GM23248 (cell line): ENCODE measurements at regions not wholly inside any gene's neighbourhood (a gene's known extent, or its start where the extent isn't known, plus 50 kb on each side); places are given as distances from the start of the nearest gene placed in this dataset.

ENCODE experiments used
- DNase-seq: peaks from one replicate; pipeline ENCODE4 v3.0.0-alpha.2; 2015
- H2AFZ ChIP-seq: fragments of 200-600 bp; sonication (generic); 2 replicates; pipeline ENCODE4 v1.6.1; 2016; ENCODE audit warnings: antibody characterized with exemption
- H3F3A ChIP-seq: fragments of 200-600 bp; sonication (generic); 2 replicates; pipeline ENCODE4 v1.6.1; 2016; ENCODE audit warnings: mild to moderate bottlenecking, antibody characterized with exemption, mixed run types; ENCODE audit not compliant: insufficient read depth
- H3K27ac ChIP-seq: fragments of 200-600 bp; sonication (generic); 2 replicates; pipeline ENCODE4 v1.5.1; 2016; ENCODE audit warnings: mild to moderate bottlenecking
- H3K27me3 ChIP-seq: fragments of 200-600 bp; sonication (generic); replicated peaks from 2 replicates; pipeline ENCODE4 v1.6.1; 2016; ENCODE audit warnings: mild to moderate bottlenecking; ENCODE audit not compliant: insufficient read depth
- H3K36me3 ChIP-seq: fragments of 200-600 bp; sonication (generic); 2 replicates; pipeline ENCODE4 v1.6.1; 2016; ENCODE audit warnings: low read depth, mild to moderate bottlenecking
- H3K4me1 ChIP-seq: fragments of 200-600 bp; sonication (generic); 2 replicates; pipeline ENCODE4 v1.6.1; 2016; ENCODE audit warnings: mild to moderate bottlenecking; ENCODE audit not compliant: insufficient read depth
- H3K4me2 ChIP-seq: fragments of 200-600 bp; sonication (generic); one replicate; pipeline ENCODE4 v1.6.1; 2016; ENCODE audit warnings: mild to moderate bottlenecking; ENCODE audit not compliant: unreplicated experiment
- H3K4me3 ChIP-seq: fragments of 200-600 bp; sonication (generic); 2 replicates; pipeline ENCODE4 v1.5.1; 2016; ENCODE audit warnings: mild to moderate bottlenecking
- H3K79me2 ChIP-seq: fragments of 200-600 bp; sonication (generic); 2 replicates; pipeline ENCODE4 v1.6.1; 2016; ENCODE audit warnings: mild to moderate bottlenecking; ENCODE audit not compliant: insufficient read depth
- H3K9ac ChIP-seq: fragments of 200-600 bp; sonication (generic); 2 replicates; pipeline ENCODE4 v1.6.1; 2016; ENCODE audit warnings: mild to moderate bottlenecking
- H3K9me2 ChIP-seq: fragments of 200-600 bp; sonication (generic); 2 replicates; pipeline ENCODE4 v1.6.1; 2016; ENCODE audit warnings: mixed run types, mild to moderate bottlenecking, moderate library complexity; ENCODE audit not compliant: insufficient read depth
- H3K9me3 ChIP-seq: fragments of 200-600 bp; sonication (generic); one replicate; pipeline ENCODE4 v1.6.1; 2017; ENCODE audit warnings: low read depth
- H4K20me1 ChIP-seq: fragments of 200-600 bp; sonication (generic); 2 replicates; pipeline ENCODE4 v1.6.0; 2016; ENCODE audit not compliant: insufficient read depth
- EZH2 ChIP-seq: fragments of 200-600 bp; sonication (generic); IDR thresholded peaks from 2 replicates; pipeline ENCODE4 v1.6.1; 2018; ENCODE audit warnings: antibody characterized with exemption, mild to moderate bottlenecking; ENCODE audit not compliant: insufficient read depth, poor library complexity, severe bottlenecking
- EZH2phosphoT487 ChIP-seq: fragments of 200-600 bp; sonication (generic); IDR thresholded peaks from 2 replicates; pipeline ENCODE4 v1.6.1; 2018; ENCODE audit warnings: antibody characterized with exemption, moderate library complexity, mild to moderate bottlenecking, low read depth; ENCODE audit not compliant: insufficient read depth
- WGBS, 2 experiments: methylation state at CpG; one replicate each; pipeline ENCODE4 v1.1.6; 2015 to 2017; ENCODE audit warnings: low lambda C conversion rate in 2 of 2, low coverage in 1 of 2; ENCODE audit errors: missing lambda C conversion rate in 2 of 2; 5-methylcytosine and 5-hydroxymethylcytosine counted together
- in situ Hi-C: fragments of 300-500 bp; cut with MboI; formaldehyde crosslinking; loops from 2 replicates; pipeline ENCODE4 v1.15.0; 2020

- H3K4me3 ChIP-seq: no peak overlapping the region
- H3K79me2 ChIP-seq: no peaks in the 10 kb centered on the region
- peaks cover 56% of the 10 kb centered on the region for H3F3A ChIP-seq
- H3K9me3 ChIP-seq: no peaks in the 10 kb centered on the region
- peak overlapping the region; percentile 72 for H3K4me2 ChIP-seq
- no peaks in the 10 kb centered on the region for H3K27me3 ChIP-seq
- H3K4me1 ChIP-seq: peaks cover 37% of the 10 kb centered on the region
- in situ Hi-C loops: no loop called here
- 31 to 40% methylated on average over 6 of the region's 6 CpGs for WGBS, 2 experiments
- peak; percentile 46 for DNase-seq
- peak overlapping the region; percentile 79 for H3K27ac ChIP-seq
- H4K20me1 ChIP-seq: no peaks in the 10 kb centered on the region
- peak overlapping the region; percentile 68 for H3K9ac ChIP-seq
- no peaks in the 10 kb centered on the region for H3K9me2 ChIP-seq
- no peak overlapping the region for H2AFZ ChIP-seq
- no peak for TF ChIP-seq EZH2
- no peak for TF ChIP-seq EZH2phosphoT487
- H3K36me3 ChIP-seq: no peaks in the 10 kb centered on the region
Measured at GRCh38 chr2:46813020-46813415, 102.6 kb downstream of the MCFD2 start.
